GM13976 (cell line): ENCODE measurements at regions not wholly inside any gene's neighbourhood (a gene's known extent, or its start where the extent isn't known, plus 50 kb on each side); places are given as distances from the start of the nearest gene placed in this dataset.

Source experiments
- DNase-seq: peaks from one replicate; pipeline ENCODE4 v3.0.0; 2012; ENCODE audit warnings: low spot score
- CTCF ChIP-seq: IDR thresholded peaks from 2 replicates; pipeline ENCODE4 v1.5.1; 2012; ENCODE audit warnings: borderline replicate concordance, mild to moderate bottlenecking; ENCODE audit not compliant: insufficient read depth; ENCODE audit errors: extremely low read depth, missing control alignments, control extremely low read depth
- in situ Hi-C: fragments of 300-500 bp; cut with MboI; formaldehyde crosslinking; loops from one replicate; pipeline ENCODE4 v1.12.0; 2022; ENCODE audit warnings: low sequenced_read_pairs, mixed read lengths, inconsistent platforms; ENCODE audit not compliant: unreplicated experiment

DNA sequence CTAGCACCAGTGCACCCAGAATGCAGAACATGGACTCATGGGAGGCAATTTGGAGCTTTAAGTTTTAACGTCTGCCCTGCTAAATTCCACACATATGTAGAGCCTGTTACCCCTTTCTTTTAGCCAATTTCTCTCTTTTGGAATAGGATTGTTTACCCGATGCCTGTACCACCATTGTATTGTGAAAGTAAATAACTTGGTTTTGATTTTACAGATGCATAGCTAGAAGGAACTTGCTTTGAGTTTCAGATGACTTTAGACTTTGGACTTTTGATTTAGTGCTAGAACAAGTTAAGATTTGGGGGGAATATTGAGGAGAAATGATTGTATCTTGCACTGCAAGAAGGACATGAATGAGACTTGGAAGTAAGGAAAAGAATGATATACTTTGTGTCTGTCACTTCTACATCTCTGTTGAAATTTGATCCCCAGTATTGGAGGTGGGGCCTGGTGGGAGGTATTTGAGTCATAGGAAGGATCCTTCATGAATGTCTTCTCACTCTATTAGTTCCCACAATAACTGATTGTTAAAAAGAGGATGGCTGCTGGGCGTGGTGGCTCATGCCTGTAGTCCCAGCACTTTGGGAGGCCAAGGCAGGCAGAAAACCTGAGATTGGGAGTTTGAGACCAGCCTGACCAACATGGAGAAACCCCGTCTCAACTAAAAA lies 794.8 kb upstream of the LCORL start:
- no peak for DNase-seq
- TF ChIP-seq CTCF = no peak
- in situ Hi-C loops = no loop called here

- in situ Hi-C loops = no loop called here
- no peak for TF ChIP-seq CTCF
- no peak for DNase-seq
Observed at GRCh38 chr4:18815779-18816173, 794.2 kb upstream of the LCORL start.

GRCh38 chr4:18815081-18815778 lies 793.7 kb upstream of the LCORL start:
- DNase-seq = no peak
- TF ChIP-seq CTCF = no peak
- in situ Hi-C loops = no loop called here

DNA sequence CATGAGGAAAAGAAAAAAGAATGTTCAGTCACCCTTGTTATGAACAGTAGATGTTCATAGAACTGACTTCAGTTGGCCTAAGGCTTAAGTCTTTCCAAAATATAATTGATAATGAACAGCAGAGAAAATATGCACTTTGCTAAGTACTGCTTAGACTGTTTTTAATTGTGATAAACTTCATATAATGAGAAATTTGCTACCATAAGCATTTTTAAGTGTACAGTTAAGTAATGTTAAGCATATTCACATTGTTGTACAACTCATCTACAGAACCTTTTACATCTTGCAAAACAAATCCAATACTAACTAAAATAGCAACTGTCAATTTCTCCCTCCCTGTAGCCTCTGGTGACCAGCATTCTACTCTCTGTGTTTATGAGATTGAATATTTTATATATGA lies 792.2 kb upstream of the LCORL start:
- no peak for DNase-seq
- no peak for TF ChIP-seq CTCF
- in situ Hi-C loops = no loop called here

DNA sequence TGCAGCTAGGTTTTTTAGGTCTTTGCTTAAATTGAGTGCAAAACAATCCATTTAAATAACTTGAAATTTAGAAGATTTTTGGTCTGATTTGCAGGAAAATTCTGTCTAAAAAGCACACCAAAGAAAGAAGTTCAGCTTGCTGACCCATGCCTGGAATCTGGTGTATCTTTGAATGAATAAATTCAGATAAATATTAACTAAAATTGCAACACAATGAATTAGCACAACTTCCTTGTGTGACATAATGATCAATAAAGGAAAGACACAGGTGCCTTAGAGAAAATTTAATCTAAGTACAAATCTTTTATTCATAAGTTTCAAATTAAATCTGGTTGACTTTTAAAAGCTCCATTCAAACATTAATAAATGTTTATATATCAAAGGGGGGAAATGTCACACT lies 791.5 kb upstream of the LCORL start:
- no peak for TF ChIP-seq CTCF
- no peak for DNase-seq
- in situ Hi-C loops = no loop called here

- no peak for TF ChIP-seq CTCF
Observed at GRCh38 chr4:18803781-18804180, 782.2 kb upstream of the LCORL start.

More at GRCh38 chr4:18803781-18804180, 782.2 kb upstream of the LCORL start:
- DNase-seq = no peak
- in situ Hi-C loops = no loop called here
